ENCODE measurements at regions not wholly inside any gene's neighbourhood (a gene's known extent, or its start where the extent isn't known, plus 50 kb on each side); places are given as distances from the start of the nearest gene placed in this dataset.

- no peak for ATAC-seq (ENCODE audit: low read depth)
These were observed 61.1 kb downstream of the XCL1 start for GRCh38 chr1:168637350-168637991.

GRCh38 chr1:168638884-168639283 is 62.5 kb downstream of the XCL1 start:
- H3K9me3 ChIP-seq (ENCODE audit: control extremely low read depth in 1 of 3, control insufficient read depth in 2 of 3, insufficient read depth in 1 of 3, low read length in 2 of 3): no peaks in the 10 kb centered on the region
- WGBS (ENCODE audit: insufficient coverage): no CpG with 5 or more reads among the region's 1 CpG
- H3K27ac ChIP-seq (ENCODE audit: low read length in 2 of 2): no peak overlapping the region
- no peaks in the 10 kb centered on the region for H4K20me1 ChIP-seq (ENCODE audit: control insufficient read depth, insufficient read depth, low read length, poor library complexity, severe bottlenecking)
- ATAC-seq (ENCODE audit: low read depth) (no peak), DNase-seq (no peak)
- no peaks in the 10 kb centered on the region for H3K79me2 ChIP-seq (ENCODE audit: control insufficient read depth, insufficient read depth, low read length)
- ChIA-PET POLR2A (no interaction called here), CTCF (no interaction called here)
- intact Hi-C loops (cut with micrococcal nuclease): no loop called here
- no peak for TF ChIP-seq EZH2 (IDR thresholded peaks at IDR 0.05; ENCODE audit: borderline replicate concordance, insufficient read depth, low read depth, low read length, poor library complexity, severe bottlenecking)
- peak; percentile 15 for TF ChIP-seq CTCF (IDR thresholded peaks at IDR 0.05)
- H3K9ac ChIP-seq (ENCODE audit: low read length): no peak overlapping the region
- Mint-ChIP-seq H3K4me3 (no peak overlapping the region), H3K27ac (no peak overlapping the region), H3K27me3 (peaks cover 19% of the 10 kb centered on the region), H3K9me3 (ENCODE audit: insufficient read depth) (no peaks in the 10 kb centered on the region), H3K4me1 (no peaks in the 10 kb centered on the region)
- no peaks in the 10 kb centered on the region for H3K36me3 ChIP-seq (replicated peaks in 1 of 2; ENCODE audit: control extremely low read depth in 1 of 2, control insufficient read depth in 1 of 2, extremely low read depth in 1 of 2, insufficient read depth in 2 of 2, low read length in 1 of 2)
- H3K4me3 ChIP-seq (ENCODE audit: control extremely low read depth in 1 of 5, extremely low read depth in 1 of 5, insufficient read depth in 1 of 5, low read depth in 2 of 5, low read length in 4 of 5): no peak overlapping the region
- H2AFZ ChIP-seq (ENCODE audit: insufficient read depth, low read depth, low read length, poor library complexity, severe bottlenecking): no peak overlapping the region
- H3K4me1 ChIP-seq (ENCODE audit: control insufficient read depth in 2 of 2, insufficient read depth in 2 of 2, low read length in 2 of 2): no peaks in the 10 kb centered on the region
- no peak overlapping the region for H3K4me2 ChIP-seq (replicated peaks; ENCODE audit: low read depth, low read length, poor library complexity, severe bottlenecking)
- H3K27me3 ChIP-seq (replicated peaks in 1 of 4; ENCODE audit: control extremely low read depth in 1 of 4, control insufficient read depth in 3 of 4, insufficient read depth in 4 of 4, low read length in 3 of 4): no peaks in the 10 kb centered on the region

More at GRCh38 chr1:168637350-168637991, 61.1 kb downstream of the XCL1 start:
- POLR2A ChIA-PET: no interaction called here
- no peaks in the 10 kb centered on the region for H3K9me3 ChIP-seq (ENCODE audit: control extremely low read depth in 1 of 3, control insufficient read depth in 2 of 3, insufficient read depth in 1 of 3, low read length in 2 of 3)
- Mint-ChIP-seq H3K27me3 (peaks cover 21% of the 10 kb centered on the region), H3K9me3 (ENCODE audit: insufficient read depth) (no peaks in the 10 kb centered on the region), H3K4me1 (no peaks in the 10 kb centered on the region), H3K4me3 (no peak overlapping the region), H3K27ac (no peak overlapping the region)
- no peaks in the 10 kb centered on the region for H4K20me1 ChIP-seq (ENCODE audit: control insufficient read depth, insufficient read depth, low read length, poor library complexity, severe bottlenecking)
- H3K27me3 ChIP-seq (replicated peaks in 1 of 4; ENCODE audit: control extremely low read depth in 1 of 4, control insufficient read depth in 3 of 4, insufficient read depth in 4 of 4, low read length in 3 of 4): no peaks in the 10 kb centered on the region
- H3K79me2 ChIP-seq (ENCODE audit: control insufficient read depth, insufficient read depth, low read length): no peaks in the 10 kb centered on the region
- no peak overlapping the region for H3K4me3 ChIP-seq (ENCODE audit: control extremely low read depth in 1 of 5, extremely low read depth in 1 of 5, insufficient read depth in 1 of 5, low read depth in 2 of 5, low read length in 4 of 5)
- H3K4me1 ChIP-seq (ENCODE audit: control insufficient read depth in 2 of 2, insufficient read depth in 2 of 2, low read length in 2 of 2): no peaks in the 10 kb centered on the region
- TF ChIP-seq CTCF (IDR thresholded peaks at IDR 0.05) (peak; percentile 36), EZH2 (IDR thresholded peaks at IDR 0.05; ENCODE audit: borderline replicate concordance, insufficient read depth, low read depth, low read length, poor library complexity, severe bottlenecking) (no peak)
- no peak overlapping the region for H2AFZ ChIP-seq (ENCODE audit: insufficient read depth, low read depth, low read length, poor library complexity, severe bottlenecking)
- WGBS (ENCODE audit: insufficient coverage): no CpG with 5 or more reads among the region's 5 CpGs
- H3K9ac ChIP-seq (ENCODE audit: low read length): no peak overlapping the region
- no peak overlapping the region for H3K27ac ChIP-seq (ENCODE audit: low read length in 2 of 2)
- no peak for DNase-seq
- intact Hi-C loops (cut with micrococcal nuclease): no loop called here
- no peaks in the 10 kb centered on the region for H3K36me3 ChIP-seq (replicated peaks in 1 of 2; ENCODE audit: control extremely low read depth in 1 of 2, control insufficient read depth in 1 of 2, extremely low read depth in 1 of 2, insufficient read depth in 2 of 2, low read length in 1 of 2)
- CTCF ChIA-PET: interaction anchor here (1.5 kb wide), 1 partner anchor 711 kb away, joined by 4 read pairs; no protein-coding TSS in a partner anchor
- no peak overlapping the region for H3K4me2 ChIP-seq (replicated peaks; ENCODE audit: low read depth, low read length, poor library complexity, severe bottlenecking)
